Activated naive CD8-positive, alpha-beta T cell treated with anti-CD3 and anti-CD28 coated beads, Interleukin-2, amount 10 ng/mL, durations not matched to agents 7 days and 5 days (primary cell): ENCODE measurements at regions not wholly inside any gene's neighbourhood (a gene's known extent, or its start where the extent isn't known, plus 50 kb on each side); places are given as distances from the start of the nearest gene placed in this dataset.

Experiments used
- ATAC-seq: fragments of 150-1000 bp; cut with Tn5 transposase; one replicate; pipeline ENCODE4 v1.10.0; 2021; ENCODE audit warnings: low read depth, moderate library complexity
- POLR2A ChIA-PET: fragments of 350-600 bp; sonication (Branson Sonifier 250); formaldehyde crosslinking; loops from one replicate; lab custom pipeline; 2021; ENCODE audit warnings: antibody characterized with exemption; lab: Charles Lee
- DNase-seq: peaks from one replicate; pipeline ENCODE4 v3.0.0; 2021
- H3K27ac Mint-ChIP-seq: one replicate; pipeline ENCODE4 v1.8.0; 2022; ENCODE audit warnings: mild to moderate bottlenecking, mixed read lengths
- H3K27me3 Mint-ChIP-seq: one replicate; pipeline ENCODE4 v1.8.0; 2022; ENCODE audit warnings: mild to moderate bottlenecking, moderate library complexity, mixed read lengths
- H3K36me3 Mint-ChIP-seq: one replicate; pipeline ENCODE4 v1.8.0; 2021; ENCODE audit warnings: mild to moderate bottlenecking, mixed read lengths
- H3K4me1 Mint-ChIP-seq: one replicate; pipeline ENCODE4 v1.8.0; 2021; ENCODE audit warnings: mixed read lengths
- H3K4me3 Mint-ChIP-seq: one replicate; pipeline ENCODE4 v1.8.0; 2022; ENCODE audit warnings: mild to moderate bottlenecking, moderate library complexity, mixed read lengths
- H3K9me3 Mint-ChIP-seq: one replicate; pipeline ENCODE4 v1.8.0; 2021; ENCODE audit warnings: mixed read lengths

DNA sequence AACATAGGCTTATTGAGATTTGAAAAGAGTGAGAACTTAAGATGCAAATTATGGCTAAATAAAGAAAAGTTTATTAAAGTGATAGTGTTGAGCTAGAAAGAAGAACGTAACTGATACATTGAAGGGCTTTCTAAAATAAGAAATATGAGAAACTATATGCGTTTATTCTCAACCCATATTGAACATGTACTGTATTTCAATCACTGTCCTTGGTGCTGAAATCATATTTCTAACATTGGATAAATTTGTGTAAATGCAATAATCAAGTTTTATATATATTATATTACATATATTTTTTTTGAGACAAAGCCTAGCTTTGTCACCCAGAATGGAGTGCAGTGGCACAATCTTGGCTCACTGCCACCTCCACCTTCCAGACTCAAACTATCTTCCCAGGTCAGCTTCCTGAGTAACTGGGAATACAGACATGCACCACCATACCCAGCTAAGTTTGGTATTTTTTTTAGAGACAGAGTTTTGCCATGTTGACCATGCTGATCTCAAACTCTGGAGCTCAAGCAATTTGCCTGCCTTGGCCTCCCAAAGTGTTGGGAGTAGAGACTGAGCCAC is 1065.8 kb downstream of the REEP3 start:
- Mint-ChIP-seq H3K27ac (no peak overlapping the region), H3K9me3 (peaks cover 7% of the 10 kb centered on the region), H3K27me3 (no peaks in the 10 kb centered on the region), H3K4me3 (no peak overlapping the region), H3K36me3 (no peaks in the 10 kb centered on the region), H3K4me1 (no peaks in the 10 kb centered on the region)
- DNase-seq (no peak), ATAC-seq (no peak)
- POLR2A ChIA-PET, result no interaction called here

GRCh38 chr10:64594072-64594471 is 1072.9 kb downstream of the REEP3 start:
- Mint-ChIP-seq H3K27me3 (no peaks in the 10 kb centered on the region), H3K4me1 (no peaks in the 10 kb centered on the region), H3K27ac (no peak overlapping the region), H3K36me3 (no peaks in the 10 kb centered on the region), H3K9me3 (peaks cover 1% of the 10 kb centered on the region), H3K4me3 (no peak overlapping the region)
- DNase-seq (no peak), ATAC-seq (no peak)
- POLR2A ChIA-PET, result no interaction called here

DNA sequence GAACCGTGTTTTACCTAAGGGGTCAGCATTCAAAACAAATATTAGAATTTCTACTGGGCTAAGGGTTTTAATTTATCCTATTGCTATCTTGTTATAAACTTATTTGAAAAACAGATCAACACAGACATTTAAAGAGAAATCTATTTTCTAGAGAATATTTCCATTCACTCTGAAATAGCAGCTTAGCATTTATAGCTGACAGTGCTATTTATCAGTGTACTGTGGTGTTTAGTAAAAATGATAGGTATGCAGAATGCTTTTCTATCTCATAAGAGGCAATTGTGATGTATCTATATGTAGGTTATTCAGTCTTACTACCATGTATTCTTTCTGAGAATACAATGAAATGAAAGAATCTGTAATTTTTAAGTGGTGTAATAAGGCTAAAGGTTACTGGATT is 1077.4 kb downstream of the REEP3 start:
- Mint-ChIP-seq H3K36me3 (no peaks in the 10 kb centered on the region), H3K27ac (no peak overlapping the region), H3K27me3 (no peaks in the 10 kb centered on the region), H3K4me3 (no peak overlapping the region), H3K4me1 (no peaks in the 10 kb centered on the region), H3K9me3 (peaks cover 1% of the 10 kb centered on the region)
- POLR2A ChIA-PET, result no interaction called here
- ATAC-seq, result no peak
- DNase-seq, result no peak

DNA sequence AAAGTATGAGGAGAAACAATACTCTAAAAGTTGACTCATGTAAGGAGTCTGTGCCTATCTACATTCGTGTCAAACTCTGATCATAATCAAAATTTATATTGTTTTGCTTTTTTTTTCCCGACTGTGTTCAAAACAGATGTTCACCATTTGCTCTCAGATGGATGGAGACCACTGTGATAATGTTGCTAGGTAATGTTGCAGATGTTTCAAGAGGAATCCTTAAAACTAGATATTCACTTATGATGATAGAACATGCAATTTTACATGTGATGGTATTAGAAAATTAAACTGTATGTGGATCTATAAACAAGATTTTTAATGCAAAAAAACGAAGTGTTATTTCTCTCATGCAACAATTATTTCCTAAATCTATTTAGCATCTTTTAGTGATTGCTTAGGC is 1080.1 kb downstream of the REEP3 start:
- no peak for DNase-seq
- no peak overlapping the region for H3K27ac Mint-ChIP-seq
- H3K4me3 Mint-ChIP-seq, result no peak overlapping the region
- ATAC-seq, result no peak
- H3K36me3 Mint-ChIP-seq, result no peaks in the 10 kb centered on the region
- POLR2A ChIA-PET, result no interaction called here
- no peaks in the 10 kb centered on the region for H3K27me3 Mint-ChIP-seq
- H3K9me3 Mint-ChIP-seq, result peaks cover 2% of the 10 kb centered on the region
- H3K4me1 Mint-ChIP-seq, result no peaks in the 10 kb centered on the region

GRCh38 chr10:64617085-64617484 is 1095.9 kb downstream of the REEP3 start:
- Mint-ChIP-seq H3K4me1 (no peaks in the 10 kb centered on the region), H3K4me3 (no peak overlapping the region), H3K27me3 (no peaks in the 10 kb centered on the region), H3K27ac (no peak overlapping the region), H3K36me3 (no peaks in the 10 kb centered on the region), H3K9me3 (no peaks in the 10 kb centered on the region)
- DNase-seq (no peak), ATAC-seq (no peak)
- POLR2A ChIA-PET, result no interaction called here

- ATAC-seq, result no peak
- Mint-ChIP-seq H3K4me1 (no peaks in the 10 kb centered on the region), H3K36me3 (no peaks in the 10 kb centered on the region), H3K27me3 (no peaks in the 10 kb centered on the region), H3K27ac (no peak overlapping the region), H3K9me3 (no peaks in the 10 kb centered on the region), H3K4me3 (no peak overlapping the region)
- DNase-seq, result no peak
- POLR2A ChIA-PET, result no interaction called here
Measured at GRCh38 chr10:64619102-64619501, 1097.9 kb downstream of the REEP3 start.

DNA sequence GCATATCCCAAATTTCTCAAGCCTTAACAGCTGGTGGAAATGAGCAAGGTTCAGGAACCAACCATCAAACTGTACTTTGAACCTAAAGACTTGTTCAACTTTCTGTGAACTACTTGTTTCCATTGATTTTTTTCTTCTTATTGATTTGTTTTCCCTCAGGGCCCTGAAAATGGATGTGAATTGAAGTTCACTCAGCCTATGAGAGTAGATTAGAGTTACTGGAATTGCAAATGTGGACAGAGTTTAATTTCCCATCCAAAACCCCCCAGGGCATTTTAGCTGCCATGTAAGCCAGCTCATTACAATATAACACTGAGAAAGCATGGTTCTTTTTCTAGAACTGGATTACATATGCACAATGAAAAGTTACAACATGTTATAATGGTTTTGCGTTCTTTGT is 1105.7 kb downstream of the REEP3 start:
- POLR2A ChIA-PET, result no interaction called here
- Mint-ChIP-seq H3K9me3 (no peaks in the 10 kb centered on the region), H3K36me3 (no peaks in the 10 kb centered on the region), H3K4me3 (no peak overlapping the region), H3K27me3 (no peaks in the 10 kb centered on the region), H3K4me1 (no peaks in the 10 kb centered on the region), H3K27ac (no peak overlapping the region)
- DNase-seq (no peak), ATAC-seq (no peak)

GRCh38 chr10:64630534-64630933 is 1109.3 kb downstream of the REEP3 start:
- Mint-ChIP-seq H3K27me3 (no peaks in the 10 kb centered on the region), H3K27ac (no peak overlapping the region), H3K36me3 (no peaks in the 10 kb centered on the region), H3K4me1 (no peaks in the 10 kb centered on the region), H3K4me3 (no peak overlapping the region), H3K9me3 (no peaks in the 10 kb centered on the region)
- ATAC-seq (no peak), DNase-seq (no peak)
- POLR2A ChIA-PET, result no interaction called here

- Mint-ChIP-seq H3K9me3 (no peaks in the 10 kb centered on the region), H3K4me3 (no peak overlapping the region), H3K4me1 (no peaks in the 10 kb centered on the region), H3K27me3 (no peaks in the 10 kb centered on the region), H3K27ac (no peak overlapping the region), H3K36me3 (no peaks in the 10 kb centered on the region)
- POLR2A ChIA-PET, result no interaction called here
- ATAC-seq, result no peak
- no peak for DNase-seq
Measured at GRCh38 chr10:64635906-64636305, 1114.7 kb downstream of the REEP3 start.

DNA sequence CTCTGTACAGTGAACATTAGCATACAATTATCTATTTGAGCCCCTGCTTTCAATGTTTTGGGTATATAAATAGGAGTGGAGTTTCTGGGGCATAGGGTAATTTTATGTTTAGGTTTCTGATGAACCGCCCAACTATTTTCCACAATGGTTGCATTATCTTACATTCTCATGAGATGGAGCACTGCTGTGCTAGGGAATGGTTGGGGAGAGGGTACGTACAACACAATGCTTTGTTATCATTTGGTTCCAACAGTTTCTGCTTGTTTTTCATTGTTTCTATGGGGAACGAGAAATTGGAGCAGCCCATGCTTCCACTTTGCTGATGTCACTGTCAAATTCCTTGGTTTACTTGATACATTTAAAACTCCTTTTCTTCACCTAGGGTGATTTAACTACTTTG is 1115.3 kb downstream of the REEP3 start:
- Mint-ChIP-seq H3K4me3 (no peak overlapping the region), H3K27ac (no peak overlapping the region), H3K27me3 (no peaks in the 10 kb centered on the region)

DNA sequence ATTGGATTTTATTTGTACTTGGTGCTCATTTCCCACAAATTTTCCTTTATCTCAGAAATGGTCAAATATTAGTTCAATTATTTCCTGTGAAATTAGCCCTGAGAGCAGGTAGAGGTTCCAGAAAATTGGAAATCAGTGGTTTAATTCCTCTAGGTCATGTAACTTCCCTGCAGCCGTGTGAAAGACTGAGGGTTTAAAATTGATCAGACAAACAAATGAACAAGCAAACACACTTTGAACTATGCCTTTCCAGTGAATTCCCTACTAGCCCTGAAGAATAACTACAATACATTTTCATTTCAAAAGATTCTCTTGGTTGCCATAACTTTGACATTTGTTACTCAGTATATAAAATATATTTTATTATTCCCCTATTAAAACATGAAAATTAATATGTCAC is 1116.7 kb downstream of the REEP3 start:
- H3K27me3 Mint-ChIP-seq, result no peaks in the 10 kb centered on the region

More for the DNA sequence above, 1115.3 kb downstream of the REEP3 start:
- Mint-ChIP-seq H3K36me3 (no peaks in the 10 kb centered on the region), H3K4me1 (no peaks in the 10 kb centered on the region), H3K9me3 (peaks cover 2% of the 10 kb centered on the region)
- ATAC-seq (no peak), DNase-seq (no peak)
- POLR2A ChIA-PET, result no interaction called here

DNA sequence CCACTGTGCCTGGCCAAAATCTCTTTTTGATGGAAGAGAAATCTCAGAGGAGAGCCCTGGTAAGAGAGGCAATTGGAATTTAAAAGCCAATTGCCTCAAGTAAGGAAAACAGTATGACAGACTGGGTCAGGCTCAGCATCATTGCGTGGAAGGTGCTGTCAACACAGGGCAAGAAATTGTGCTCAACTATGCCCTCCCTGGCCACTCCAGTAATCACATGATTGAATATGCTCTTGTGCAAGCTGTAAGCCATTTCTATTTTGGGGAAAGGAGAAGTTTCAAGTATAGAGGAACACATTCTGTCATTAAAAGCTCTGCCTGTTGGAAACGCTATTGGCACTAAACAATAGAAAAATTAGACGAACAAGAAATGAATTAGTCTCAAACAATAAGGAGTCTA is 1127.7 kb downstream of the REEP3 start:
- no peak overlapping the region for H3K27ac Mint-ChIP-seq
- H3K9me3 Mint-ChIP-seq, result no peaks in the 10 kb centered on the region
- H3K36me3 Mint-ChIP-seq, result no peaks in the 10 kb centered on the region
- no peaks in the 10 kb centered on the region for H3K4me1 Mint-ChIP-seq
- ATAC-seq (no peak), DNase-seq (no peak)
- no peak overlapping the region for H3K4me3 Mint-ChIP-seq
- POLR2A ChIA-PET, result no interaction called here
- H3K27me3 Mint-ChIP-seq, result no peaks in the 10 kb centered on the region

More for the DNA sequence above, 1116.7 kb downstream of the REEP3 start:
- POLR2A ChIA-PET, result no interaction called here
- Mint-ChIP-seq H3K27ac (no peak overlapping the region), H3K9me3 (peaks cover 2% of the 10 kb centered on the region), H3K36me3 (no peaks in the 10 kb centered on the region), H3K4me3 (no peak overlapping the region), H3K4me1 (no peaks in the 10 kb centered on the region)
- DNase-seq (no peak), ATAC-seq (no peak)

DNA sequence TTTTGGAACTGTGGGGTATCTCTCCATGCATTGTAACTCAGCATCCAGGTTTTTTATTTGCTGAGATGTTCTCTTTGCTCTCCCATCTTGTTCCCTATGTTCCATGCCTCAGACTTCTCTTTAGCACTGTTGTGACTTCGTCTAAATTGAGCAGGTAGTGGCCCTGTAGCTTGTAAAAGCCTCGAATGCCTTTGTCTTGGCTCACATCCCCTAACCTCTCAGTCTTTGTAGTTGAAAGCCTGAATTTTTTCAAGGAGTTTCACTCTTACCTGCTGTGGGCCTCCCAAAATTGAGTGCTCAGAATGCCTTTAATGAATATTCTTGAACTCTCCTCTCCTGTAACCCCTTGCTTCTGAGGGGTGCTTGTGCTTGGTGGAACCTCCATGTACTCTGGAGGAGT is 1137.3 kb downstream of the REEP3 start:
- no peak overlapping the region for H3K4me3 Mint-ChIP-seq
- H3K27ac Mint-ChIP-seq, result no peak overlapping the region
- no peaks in the 10 kb centered on the region for H3K4me1 Mint-ChIP-seq
- DNase-seq (no peak), ATAC-seq (no peak)
- POLR2A ChIA-PET, result no interaction called here
- no peaks in the 10 kb centered on the region for H3K27me3 Mint-ChIP-seq
- H3K9me3 Mint-ChIP-seq, result peaks cover 6% of the 10 kb centered on the region
- H3K36me3 Mint-ChIP-seq, result no peaks in the 10 kb centered on the region

- Mint-ChIP-seq H3K36me3 (no peaks in the 10 kb centered on the region), H3K4me3 (no peak overlapping the region), H3K27me3 (no peaks in the 10 kb centered on the region), H3K4me1 (no peaks in the 10 kb centered on the region), H3K9me3 (peaks cover 6% of the 10 kb centered on the region), H3K27ac (no peak overlapping the region)
- no peak for ATAC-seq
- POLR2A ChIA-PET, result no interaction called here
- no peak for DNase-seq
Measured at GRCh38 chr10:64659311-64659710, 1138.1 kb downstream of the REEP3 start.

GRCh38 chr10:64682043-64682442 is 1160.8 kb downstream of the REEP3 start:
- Mint-ChIP-seq H3K4me3 (no peak overlapping the region), H3K36me3 (no peaks in the 10 kb centered on the region), H3K27me3 (no peaks in the 10 kb centered on the region), H3K9me3 (no peaks in the 10 kb centered on the region), H3K27ac (no peak overlapping the region), H3K4me1 (no peaks in the 10 kb centered on the region)
- no peak for DNase-seq
- no peak for ATAC-seq
- POLR2A ChIA-PET, result no interaction called here
